ENCODE measurements at regions not wholly inside any gene's neighbourhood (a gene's known extent, or its start where the extent isn't known, plus 50 kb on each side); places are given as distances from the start of the nearest gene placed in this dataset.

GRCh38 chr11:70543611-70544010 is 145.3 kb downstream of the CTTN start:
- no peak for TF ChIP-seq POLR2AphosphoS5 (IDR thresholded peaks at IDR 0.05; ENCODE audit: low read depth, low read length)
- no peak for TF ChIP-seq RAD21 (IDR thresholded peaks at IDR 0.05; ENCODE audit: low read length)

Data from SK-N-SH (cell line).